SK-N-SH treated with all-trans-retinoic acid at 6 μM for 48 hours (cell line): ENCODE measurements at regions not wholly inside any gene's neighbourhood (a gene's known extent, or its start where the extent isn't known, plus 50 kb on each side); places are given as distances from the start of the nearest gene placed in this dataset.

ENCODE experiments used
- ATAC-seq: fragments of 200-7000 bp; cut with Tn5 transposase; 3 replicates; pipeline ENCODE4 v1.9.1; 2020; ENCODE audit warnings: mild to moderate bottlenecking, moderate library complexity
- ARNTL ChIP-seq: fragments of 450-650 bp; formaldehyde crosslinking; IDR thresholded peaks from 2 replicates; pipeline ENCODE4 v1.5.0; 2020; ENCODE audit warnings: low read depth, mild to moderate bottlenecking, moderate library complexity, borderline replicate concordance
- CSDC2 ChIP-seq: fragments of 250-450 bp; sonication (Bioruptor Pico); IDR thresholded peaks from 2 replicates; pipeline ENCODE4 v1.5.0; 2020; ENCODE audit warnings: mild to moderate bottlenecking, moderate library complexity
- ESRRG ChIP-seq: fragments of 250-450 bp; sonication (Bioruptor Pico); IDR thresholded peaks from 2 replicates; pipeline ENCODE4 v1.6.1; 2021; ENCODE audit warnings: mild to moderate bottlenecking
- GLIS3 ChIP-seq: fragments of 250-450 bp; sonication (Bioruptor Pico); IDR thresholded peaks from 2 replicates; pipeline ENCODE4 v1.5.0; 2020; ENCODE audit warnings: mild to moderate bottlenecking, moderate library complexity
- PATZ1 ChIP-seq: fragments of 250-450 bp; sonication (Bioruptor Pico); IDR thresholded peaks from 2 replicates; pipeline ENCODE4 v1.8.0; 2020; ENCODE audit warnings: mild to moderate bottlenecking, moderate library complexity, borderline replicate concordance
- POU6F1 ChIP-seq: fragments of 250-450 bp; sonication (Bioruptor Pico); IDR thresholded peaks from 2 replicates; pipeline ENCODE4 v1.8.0; 2021; ENCODE audit warnings: low read depth, mild to moderate bottlenecking, moderate library complexity, borderline replicate concordance
- PPARA ChIP-seq: fragments of 250-450 bp; sonication (Bioruptor Pico); IDR thresholded peaks from 2 replicates; pipeline ENCODE4 v1.5.0; 2020; ENCODE audit warnings: mild to moderate bottlenecking, borderline replicate concordance
- RARB ChIP-seq: fragments of 250-450 bp; sonication (Bioruptor Pico); IDR thresholded peaks from 2 replicates; pipeline ENCODE4 v1.8.0; 2021; ENCODE audit warnings: mild to moderate bottlenecking, moderate library complexity
- SNAI2 ChIP-seq: fragments of 250-450 bp; sonication (Bioruptor Pico); IDR thresholded peaks from 2 replicates; pipeline ENCODE4 v1.5.0; 2020; ENCODE audit warnings: mild to moderate bottlenecking, moderate library complexity
- TCF4 ChIP-seq: fragments of 250-450 bp; sonication (Bioruptor Pico); IDR thresholded peaks from 2 replicates; pipeline ENCODE4 v1.8.0; 2021; ENCODE audit warnings: mild to moderate bottlenecking, moderate library complexity, borderline replicate concordance
- TOX ChIP-seq: fragments of 250-450 bp; sonication (Bioruptor Pico); IDR thresholded peaks from 2 replicates; pipeline ENCODE4 v1.8.0; 2021; ENCODE audit warnings: mild to moderate bottlenecking, moderate library complexity, borderline replicate concordance
- TSHZ2 ChIP-seq: fragments of 250-450 bp; sonication (Bioruptor Pico); IDR thresholded peaks from 2 replicates; pipeline ENCODE4 v1.5.0; 2020; ENCODE audit warnings: mild to moderate bottlenecking, moderate library complexity
- ZC3H10 ChIP-seq: fragments of 250-450 bp; sonication (Bioruptor Pico); IDR thresholded peaks from 2 replicates; pipeline ENCODE4 v1.5.1; 2021; ENCODE audit warnings: mild to moderate bottlenecking, moderate library complexity
- ZFP3 ChIP-seq: fragments of 250-450 bp; sonication (Bioruptor Pico); IDR thresholded peaks from 2 replicates; pipeline ENCODE4 v1.5.0; 2020; ENCODE audit warnings: mild to moderate bottlenecking, moderate library complexity
- ZFP30 ChIP-seq: fragments of 450-650 bp; formaldehyde crosslinking; IDR thresholded peaks from 2 replicates; pipeline ENCODE4 v1.5.0; 2022; ENCODE audit warnings: mild to moderate bottlenecking, moderate library complexity
- ZNF565 ChIP-seq: fragments of 450-650 bp; formaldehyde crosslinking; conservative IDR thresholded peaks from 2 replicates; pipeline ENCODE4 v1.5.0; 2020; ENCODE audit warnings: low read depth, mild to moderate bottlenecking, moderate library complexity
- ZNF70 ChIP-seq: fragments of 450-650 bp; formaldehyde crosslinking; IDR thresholded peaks from 2 replicates; pipeline ENCODE4 v1.5.0; 2020; ENCODE audit warnings: mild to moderate bottlenecking, moderate library complexity
- ZNF8 ChIP-seq: fragments of 450-650 bp; formaldehyde crosslinking; IDR thresholded peaks from 2 replicates; pipeline ENCODE4 v1.5.0; 2020; ENCODE audit warnings: mild to moderate bottlenecking, moderate library complexity
- TF ChIP-seq, protein P1 (sequence below): fragments of 250-450 bp; sonication (Bioruptor Pico); IDR thresholded peaks from 2 replicates; pipeline ENCODE4 v1.5.1; 2021; ENCODE audit warnings: mild to moderate bottlenecking, moderate library complexity
- TF ChIP-seq, protein P2 (sequence below): fragments of 250-450 bp; sonication (Bioruptor Pico); IDR thresholded peaks from 2 replicates; pipeline ENCODE4 v1.5.1; 2020; ENCODE audit warnings: low read depth, mild to moderate bottlenecking, moderate library complexity

- no peak for ATAC-seq
- TF ChIP-seq GLIS3 (CRISPR knock-in tag) (no peak), TCF4 (CRISPR knock-in tag) (no peak), RARB (CRISPR knock-in tag) (no peak), CSDC2 (CRISPR knock-in tag) (no peak), ZNF565 (CRISPR knock-in tag) (no peak), POU6F1 (CRISPR knock-in tag) (no peak), PPARA (CRISPR knock-in tag) (no peak), ZNF70 (CRISPR knock-in tag) (no peak), ESRRG (no peak), TOX (CRISPR knock-in tag) (no peak), SNAI2 (CRISPR knock-in tag) (no peak), ARNTL (CRISPR knock-in tag) (no peak), ZC3H10 (CRISPR knock-in tag) (no peak), ZFP3 (CRISPR knock-in tag) (no peak), TSHZ2 (CRISPR knock-in tag) (no peak), ZFP30 (CRISPR knock-in tag) (no peak)
- TF ChIP-seq, protein P1, sequence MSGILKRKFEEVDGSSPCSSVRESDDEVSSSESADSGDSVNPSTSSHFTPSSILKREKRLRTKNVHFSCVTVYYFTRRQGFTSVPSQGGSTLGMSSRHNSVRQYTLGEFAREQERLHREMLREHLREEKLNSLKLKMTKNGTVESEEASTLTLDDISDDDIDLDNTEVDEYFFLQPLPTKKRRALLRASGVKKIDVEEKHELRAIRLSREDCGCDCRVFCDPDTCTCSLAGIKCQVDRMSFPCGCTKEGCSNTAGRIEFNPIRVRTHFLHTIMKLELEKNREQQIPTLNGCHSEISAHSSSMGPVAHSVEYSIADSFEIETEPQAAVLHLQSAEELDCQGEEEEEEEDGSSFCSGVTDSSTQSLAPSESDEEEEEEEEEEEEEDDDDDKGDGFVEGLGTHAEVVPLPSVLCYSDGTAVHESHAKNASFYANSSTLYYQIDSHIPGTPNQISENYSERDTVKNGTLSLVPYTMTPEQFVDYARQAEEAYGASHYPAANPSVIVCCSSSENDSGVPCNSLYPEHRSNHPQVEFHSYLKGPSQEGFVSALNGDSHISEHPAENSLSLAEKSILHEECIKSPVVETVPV = no peak
- TF ChIP-seq, protein P2, sequence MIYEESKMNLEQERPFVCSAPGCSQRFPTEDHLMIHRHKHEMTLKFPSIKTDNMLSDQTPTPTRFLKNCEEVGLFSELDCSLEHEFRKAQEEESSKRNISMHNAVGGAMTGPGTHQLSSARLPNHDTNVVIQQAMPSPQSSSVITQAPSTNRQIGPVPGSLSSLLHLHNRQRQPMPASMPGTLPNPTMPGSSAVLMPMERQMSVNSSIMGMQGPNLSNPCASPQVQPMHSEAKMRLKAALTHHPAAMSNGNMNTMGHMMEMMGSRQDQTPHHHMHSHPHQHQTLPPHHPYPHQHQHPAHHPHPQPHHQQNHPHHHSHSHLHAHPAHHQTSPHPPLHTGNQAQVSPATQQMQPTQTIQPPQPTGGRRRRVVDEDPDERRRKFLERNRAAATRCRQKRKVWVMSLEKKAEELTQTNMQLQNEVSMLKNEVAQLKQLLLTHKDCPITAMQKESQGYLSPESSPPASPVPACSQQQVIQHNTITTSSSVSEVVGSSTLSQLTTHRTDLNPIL = no peak
These were observed 64.6 kb upstream of the ESX1 start for GRCh38 chrX:104319346-104319745.

- ATAC-seq = no peak
- TF ChIP-seq TSHZ2 (CRISPR knock-in tag) = no peak
- no peak for TF ChIP-seq GLIS3 (CRISPR knock-in tag)
- no peak for TF ChIP-seq RARB (CRISPR knock-in tag)
- no peak for TF ChIP-seq SNAI2 (CRISPR knock-in tag)
- TF ChIP-seq ESRRG = no peak
- TF ChIP-seq PATZ1 (CRISPR knock-in tag) = no peak
- TF ChIP-seq ZNF8 (CRISPR knock-in tag) = no peak
- no peak for TF ChIP-seq ZFP30 (CRISPR knock-in tag)
- TF ChIP-seq, protein P1 = no peak
- no peak for TF ChIP-seq CSDC2 (CRISPR knock-in tag)
- TF ChIP-seq ARNTL (CRISPR knock-in tag) = no peak
- no peak for TF ChIP-seq ZC3H10 (CRISPR knock-in tag)
These were observed 63.7 kb upstream of the ESX1 start for GRCh38 chrX:104318330-104319009.
